HG03280 (cell line): ENCODE measurements at regions not wholly inside any gene's neighbourhood (a gene's known extent, or its start where the extent isn't known, plus 50 kb on each side); places are given as distances from the start of the nearest gene placed in this dataset.
"Not testable (repeated sequence)": the region's sequence is repeated elsewhere in the genome, so short reads cannot be mapped to it uniquely, and the experiment has no call there.

Source experiments
- ATAC-seq: cut with Tn5 transposase; IDR thresholded peaks from one replicate; pipeline ENCODE4 v1.9.1; 2021; ENCODE audit warnings: mild to moderate bottlenecking, moderate library complexity; ENCODE audit not compliant: unreplicated experiment

GRCh38 chr3:103564116-103564515 is 1129.3 kb downstream of the ZPLD1 start:
- ATAC-seq = not testable (repeated sequence)

DNA sequence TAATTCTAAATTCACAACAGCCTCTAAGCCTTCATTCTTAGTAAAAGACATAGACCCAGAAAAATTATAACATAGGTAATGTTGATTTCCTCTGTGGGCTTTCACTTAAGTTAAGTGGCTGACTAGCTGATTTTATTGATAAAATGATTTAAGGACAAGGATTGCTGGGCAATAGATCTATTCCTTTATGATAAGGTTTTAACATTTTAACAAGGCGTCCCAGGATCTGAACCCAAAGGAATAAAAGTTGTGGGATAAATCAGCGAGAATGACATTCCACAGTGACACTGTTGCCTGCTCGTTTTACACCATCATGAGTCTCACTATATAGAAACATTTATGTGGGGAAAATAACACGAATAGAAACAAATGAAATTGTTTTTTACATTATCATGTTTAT is 1151.0 kb downstream of the ZPLD1 start:
- no peak for ATAC-seq

DNA sequence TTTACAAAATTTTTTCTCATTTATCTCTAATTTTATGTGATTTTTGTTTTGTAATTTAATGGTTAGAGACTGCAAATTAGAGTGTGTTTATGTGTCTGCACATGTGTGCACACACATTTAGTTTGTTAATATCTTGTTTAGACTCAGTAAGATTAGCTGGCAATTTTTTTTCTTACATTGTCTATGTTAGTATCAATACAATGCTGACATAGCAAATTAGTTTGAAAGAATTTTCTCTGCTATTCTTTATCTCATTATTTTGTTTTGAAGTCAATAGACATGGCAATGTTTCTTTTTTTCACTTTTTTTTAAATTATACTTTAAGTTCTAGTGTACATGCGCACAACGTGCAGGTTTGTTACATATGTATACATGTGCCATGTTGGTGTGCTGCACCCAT is 1155.0 kb downstream of the ZPLD1 start:
- no peak for ATAC-seq

- no peak for ATAC-seq
Measured at GRCh38 chr3:103600844-103601243, 1166.0 kb downstream of the ZPLD1 start.

DNA sequence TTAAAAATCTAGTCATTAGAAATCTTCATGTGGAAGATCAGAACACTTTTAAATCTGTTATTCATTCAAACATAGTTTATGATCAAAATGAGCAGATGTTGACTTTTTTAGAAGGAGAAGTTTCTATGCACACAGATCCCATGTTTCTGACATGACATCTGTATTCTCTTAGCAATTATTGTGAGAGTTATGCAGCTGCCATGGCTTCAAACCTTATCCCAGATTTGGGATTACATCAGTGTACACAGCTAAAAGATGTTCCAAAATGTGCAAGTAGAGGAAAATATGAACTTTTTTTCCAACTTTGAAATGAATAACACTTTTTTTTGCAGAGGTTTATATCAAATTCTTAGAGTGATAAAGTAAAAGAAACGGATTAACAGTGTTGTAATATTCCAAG is 1166.9 kb downstream of the ZPLD1 start:
- ATAC-seq = no peak

DNA sequence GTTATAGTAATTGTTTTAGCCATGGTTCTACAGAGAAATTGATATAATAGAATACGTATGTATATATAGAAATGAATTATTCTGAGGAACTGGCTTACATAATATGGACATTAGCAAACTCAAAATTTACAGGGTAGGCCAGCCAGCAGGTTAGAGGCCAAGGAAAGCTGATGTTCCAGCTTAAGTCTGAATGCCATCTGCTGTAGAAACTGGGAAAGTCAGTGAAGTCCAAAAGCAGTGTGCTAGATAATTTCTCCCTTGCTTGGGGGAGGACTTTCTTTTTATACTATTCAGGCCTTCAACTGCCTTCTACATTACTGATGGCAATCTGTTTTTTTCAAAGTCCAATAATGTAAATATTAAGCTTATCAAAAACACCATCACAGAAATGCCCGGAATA is 1174.7 kb downstream of the ZPLD1 start:
- ATAC-seq = no peak

DNA sequence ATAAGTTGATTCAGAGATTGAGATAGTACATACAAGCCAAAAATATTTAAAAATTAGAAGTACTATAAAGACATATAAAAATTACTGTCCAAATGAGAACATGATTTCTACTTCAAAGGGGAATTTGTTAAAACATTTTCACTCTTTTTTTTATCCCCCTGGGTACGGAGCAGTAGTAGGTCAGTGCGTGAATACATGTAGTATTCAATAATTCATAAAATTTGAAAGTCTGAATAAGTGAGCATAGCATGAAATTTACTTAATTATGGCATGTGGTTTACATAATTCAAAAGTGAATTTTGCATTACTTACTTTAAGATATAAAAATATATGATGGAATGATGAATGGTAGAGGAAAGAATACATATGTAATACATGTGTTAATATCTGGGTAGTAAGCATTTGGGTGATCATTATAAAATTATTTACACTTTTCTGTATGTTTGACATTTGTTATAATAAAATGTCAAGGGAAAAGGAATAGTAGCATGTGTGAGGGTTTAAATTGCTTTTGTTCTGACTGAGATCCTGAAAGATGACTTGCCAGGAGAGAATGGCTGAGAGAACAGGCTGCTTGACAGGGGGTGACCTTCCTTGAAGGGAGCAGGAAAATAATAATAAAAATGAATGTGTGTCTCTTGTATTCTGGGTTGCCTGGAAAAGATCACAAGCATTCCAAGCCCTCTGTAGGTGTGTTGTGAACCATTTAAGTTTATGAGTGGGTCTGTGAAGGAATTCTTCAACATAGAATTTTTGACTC is 1178.8 kb downstream of the ZPLD1 start:
- no peak for ATAC-seq

DNA sequence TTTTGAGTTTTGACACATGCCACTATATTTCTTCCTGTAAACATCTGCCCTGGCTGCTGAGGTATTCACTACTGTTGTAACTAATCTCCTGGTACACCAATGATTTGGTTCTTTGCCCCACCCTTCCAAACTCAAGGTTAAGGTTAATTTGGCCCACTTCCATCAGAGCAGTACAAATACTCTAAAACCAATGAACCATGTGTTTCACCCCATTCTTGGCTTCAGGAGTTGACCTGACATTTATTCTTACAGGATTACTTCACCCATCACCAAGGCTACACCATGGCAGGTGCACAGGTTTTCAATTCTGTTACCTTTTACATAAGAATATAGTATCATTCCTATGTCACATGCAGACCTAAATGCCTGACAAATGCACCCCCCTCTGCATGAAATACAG is 1179.9 kb downstream of the ZPLD1 start:
- no peak for ATAC-seq

DNA sequence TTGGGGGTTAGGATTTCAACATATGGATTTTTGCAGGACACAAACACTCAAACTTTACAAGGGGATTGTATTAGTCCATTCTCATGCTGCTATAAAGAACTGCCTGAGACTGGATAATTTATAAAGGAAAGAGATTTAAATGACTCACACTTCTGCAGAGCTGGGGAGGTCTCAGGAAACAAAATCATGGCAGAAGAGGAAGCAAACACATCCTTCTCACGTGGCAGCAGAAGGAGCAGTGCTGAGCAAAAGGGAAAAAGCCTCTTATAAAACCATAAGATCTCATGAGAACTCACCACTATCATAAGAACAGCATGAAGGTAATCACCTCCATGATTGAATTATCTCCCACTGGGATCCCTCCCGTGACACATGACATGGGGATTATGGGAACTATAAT is 1183.1 kb downstream of the ZPLD1 start:
- no peak for ATAC-seq

GRCh38 chr3:103624271-103624670 is 1189.5 kb downstream of the ZPLD1 start:
- ATAC-seq = no peak

DNA sequence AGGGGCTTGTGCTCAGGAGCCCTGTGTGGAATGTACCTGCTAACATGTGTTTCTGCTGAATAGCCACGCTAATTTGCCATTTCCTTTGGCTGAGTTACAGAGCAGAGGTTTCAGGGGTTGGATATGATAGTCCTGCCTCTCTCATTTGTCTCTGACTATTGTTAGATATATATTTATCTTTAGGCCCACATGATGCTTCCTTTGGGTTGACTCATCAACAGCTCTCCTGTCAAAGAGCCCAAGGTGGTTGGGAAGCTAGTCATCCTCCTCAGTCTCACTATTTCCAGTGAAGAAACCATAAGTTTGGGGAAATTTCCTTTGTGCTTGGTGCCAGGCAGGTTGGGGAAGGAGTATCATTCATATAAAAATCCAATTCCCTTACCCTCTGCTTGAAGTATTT is 1194.6 kb downstream of the ZPLD1 start:
- no peak for ATAC-seq

- ATAC-seq = no peak
Measured at GRCh38 chr3:103644450-103644849, 1209.6 kb downstream of the ZPLD1 start.

GRCh38 chr3:103653996-103654395 is 1219.2 kb downstream of the ZPLD1 start:
- ATAC-seq = no peak

DNA sequence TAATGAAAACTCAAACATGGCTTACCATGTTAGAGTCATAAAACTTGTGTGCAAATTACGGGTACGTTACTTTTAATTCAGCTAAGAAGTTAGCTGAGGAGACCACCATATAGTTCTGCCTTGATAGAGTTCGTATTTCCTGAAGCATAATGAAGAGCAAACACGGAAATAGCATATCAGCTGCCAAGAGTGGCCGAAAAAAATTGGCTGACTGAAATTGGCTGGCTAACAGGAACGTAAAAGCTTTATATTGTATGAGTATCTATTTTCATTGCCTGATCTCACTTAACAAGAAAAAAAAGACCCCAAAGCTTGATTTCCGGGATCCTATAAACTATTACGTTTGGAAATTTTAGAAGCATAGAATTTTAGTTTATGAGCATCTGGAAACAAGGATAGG is 1222.9 kb downstream of the ZPLD1 start:
- ATAC-seq = no peak

DNA sequence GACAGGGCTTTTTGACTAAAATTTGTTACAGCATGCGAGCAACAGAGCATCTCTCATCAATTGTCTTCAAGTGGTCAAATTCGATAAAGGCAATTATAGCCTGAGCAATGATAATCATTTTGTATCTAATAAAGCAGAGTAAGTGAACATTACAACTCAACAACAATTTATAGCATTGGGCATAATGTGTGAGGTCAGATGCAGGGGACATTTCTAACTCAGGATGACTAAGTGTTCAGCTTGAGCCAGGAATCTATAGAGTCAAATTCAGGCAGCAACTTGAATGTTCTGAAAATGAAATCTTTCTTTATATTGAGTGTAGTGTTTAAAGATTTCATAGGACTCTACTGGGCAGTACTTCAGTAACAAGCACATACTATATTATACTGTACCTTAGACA is 1226.0 kb downstream of the ZPLD1 start:
- ATAC-seq = no peak

DNA sequence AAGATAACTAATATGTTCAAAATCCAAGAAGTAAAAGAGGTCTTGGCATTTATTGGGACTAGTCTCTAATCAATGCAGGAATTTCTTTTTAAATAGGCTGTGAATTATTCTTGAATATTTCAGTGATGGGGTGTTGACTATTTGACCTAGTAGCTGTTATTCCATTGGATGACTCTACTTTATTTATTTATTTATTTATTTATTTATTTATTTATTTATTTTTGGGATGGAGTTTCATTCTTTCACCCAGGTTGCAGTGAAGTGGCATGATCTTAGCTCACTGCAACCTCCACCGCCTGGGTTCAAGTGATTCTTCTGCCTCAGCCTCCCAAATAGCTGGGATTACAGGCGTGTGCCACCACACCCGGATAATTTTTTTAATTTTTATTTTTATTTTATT is 1227.8 kb downstream of the ZPLD1 start:
- ATAC-seq = no peak

DNA sequence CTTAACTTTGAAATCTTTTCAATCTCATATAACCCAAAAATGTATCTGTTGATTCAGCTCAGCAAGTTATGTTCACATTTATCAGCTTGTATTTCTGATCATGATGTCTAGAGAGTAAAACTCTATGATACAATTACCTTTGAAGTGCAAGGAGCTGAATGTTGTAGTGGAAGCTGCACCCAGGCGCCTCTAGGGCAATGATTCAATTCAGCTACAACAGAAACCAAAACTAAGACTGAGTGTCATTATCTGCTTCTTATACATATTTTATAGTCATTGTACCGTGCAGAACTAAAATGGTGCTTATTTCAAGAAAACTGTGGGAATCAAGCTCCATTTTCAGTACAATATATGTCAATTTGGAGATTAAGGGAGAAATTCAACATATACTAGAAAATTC is 1237.5 kb downstream of the ZPLD1 start:
- no peak for ATAC-seq

GRCh38 chr3:103684904-103685303 is 1250.1 kb downstream of the ZPLD1 start:
- no peak for ATAC-seq

- no peak for ATAC-seq
Measured at GRCh38 chr3:103685939-103686338, 1251.1 kb downstream of the ZPLD1 start.

DNA sequence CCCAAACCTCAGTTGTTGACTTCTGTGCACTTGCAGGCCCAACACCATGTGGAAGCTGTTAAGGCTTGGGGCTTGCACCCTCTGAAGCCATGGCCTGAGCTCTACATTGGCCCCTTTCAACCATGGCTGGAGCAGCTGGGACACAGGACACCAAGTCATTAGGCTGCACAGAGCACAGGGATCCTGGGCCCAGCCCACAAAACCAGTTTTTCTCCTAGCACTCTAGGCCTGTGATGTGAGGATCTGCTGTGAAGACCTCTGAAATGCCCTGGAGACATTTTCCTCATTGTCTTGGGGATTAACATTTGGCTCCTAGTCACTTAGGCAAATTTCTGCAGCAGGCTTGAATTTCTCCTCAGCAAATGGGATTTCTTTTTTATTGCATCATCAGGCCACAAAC is 1255.7 kb downstream of the ZPLD1 start:
- ATAC-seq = no peak

- no peak for ATAC-seq
Measured at GRCh38 chr3:103693831-103694230, 1259.0 kb downstream of the ZPLD1 start.

DNA sequence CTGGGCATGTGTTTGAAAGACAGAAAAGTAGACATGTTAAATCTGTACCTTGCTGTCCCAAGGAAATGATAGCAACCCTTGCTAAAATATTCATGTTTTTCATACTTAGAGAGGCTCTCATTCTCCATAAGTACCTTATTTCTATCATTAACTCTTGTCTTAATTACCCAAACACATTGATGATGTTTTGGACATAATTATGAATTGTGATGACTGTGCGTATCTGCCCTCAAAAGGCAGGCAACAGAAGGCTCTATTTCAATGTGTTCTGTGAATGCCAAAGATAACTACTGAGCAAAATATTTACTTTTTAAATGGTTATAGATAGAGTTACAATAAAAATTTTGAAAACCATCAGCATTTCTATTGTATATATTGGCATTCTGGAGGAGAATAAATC is 1263.8 kb downstream of the ZPLD1 start:
- ATAC-seq = no peak

DNA sequence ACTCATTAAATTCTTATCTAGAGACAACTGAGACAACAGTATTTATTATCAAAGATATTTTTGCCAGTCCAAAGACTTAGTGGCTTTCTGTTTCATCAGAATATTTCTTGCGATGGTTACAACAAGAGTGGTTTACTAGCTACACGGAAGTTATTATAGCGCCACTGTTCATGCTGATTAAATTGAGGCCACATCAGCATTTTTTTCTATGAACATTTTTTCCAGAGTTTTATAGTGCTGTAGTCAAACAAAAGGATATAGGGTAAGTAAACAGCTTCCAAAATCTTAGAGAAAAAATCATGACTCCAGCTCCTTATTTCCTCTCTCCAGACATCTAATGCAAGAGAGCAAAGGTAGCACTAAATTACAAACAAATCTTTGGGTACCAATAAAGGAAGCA is 1264.4 kb downstream of the ZPLD1 start:
- no peak for ATAC-seq
